ENCODE measurements at regions not wholly inside any gene's neighbourhood (a gene's known extent, or its start where the extent isn't known, plus 50 kb on each side); places are given as distances from the start of the nearest gene placed in this dataset.

DNA sequence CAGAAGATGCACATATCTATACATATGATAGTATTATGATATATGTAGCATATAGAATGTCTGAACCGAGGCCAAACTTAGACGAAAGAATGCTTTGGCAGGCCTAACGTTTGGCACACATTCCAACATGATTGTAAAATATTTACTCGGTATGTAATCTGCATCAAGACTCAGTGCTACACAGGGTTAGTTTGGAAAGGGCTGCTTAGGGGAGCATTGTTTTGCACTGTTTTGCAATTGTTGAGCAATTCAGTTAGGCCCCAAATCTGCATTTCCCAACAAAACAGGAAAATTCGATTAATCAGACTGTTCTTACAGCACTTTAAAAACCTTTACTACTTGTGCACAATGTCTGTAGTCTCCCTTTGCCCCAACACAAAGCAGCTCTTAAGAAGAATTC, 216.0 kb upstream of the NEGR1 start:
- no peaks in the 10 kb centered on the region for H3K79me2 ChIP-seq (ENCODE audit: insufficient read depth, low read length)
- no peaks in the 10 kb centered on the region for H3K36me3 ChIP-seq (ENCODE audit: low read length)
- no peak overlapping the region for H3K4me3 ChIP-seq (ENCODE audit: insufficient read depth, low read length, poor library complexity, severe bottlenecking)
- no peaks in the 10 kb centered on the region for H3K27me3 ChIP-seq (ENCODE audit: low read length)
- no peaks in the 10 kb centered on the region for H3K9me3 ChIP-seq (ENCODE audit: insufficient read depth, low read length)
- H3K9me2 ChIP-seq (replicated peaks; ENCODE audit: insufficient read depth, low read length) = no peaks in the 10 kb centered on the region
- no peak overlapping the region for H3K27ac ChIP-seq (ENCODE audit: low read depth, low read length)
- H2AFZ ChIP-seq (ENCODE audit: low read depth, low read length, severe bottlenecking) = no peak overlapping the region
- TF ChIP-seq EZH2phosphoT487 (conservative IDR thresholded peaks at IDR 0.05; ENCODE audit: low read length) = no peak
- TF ChIP-seq, protein P1, sequence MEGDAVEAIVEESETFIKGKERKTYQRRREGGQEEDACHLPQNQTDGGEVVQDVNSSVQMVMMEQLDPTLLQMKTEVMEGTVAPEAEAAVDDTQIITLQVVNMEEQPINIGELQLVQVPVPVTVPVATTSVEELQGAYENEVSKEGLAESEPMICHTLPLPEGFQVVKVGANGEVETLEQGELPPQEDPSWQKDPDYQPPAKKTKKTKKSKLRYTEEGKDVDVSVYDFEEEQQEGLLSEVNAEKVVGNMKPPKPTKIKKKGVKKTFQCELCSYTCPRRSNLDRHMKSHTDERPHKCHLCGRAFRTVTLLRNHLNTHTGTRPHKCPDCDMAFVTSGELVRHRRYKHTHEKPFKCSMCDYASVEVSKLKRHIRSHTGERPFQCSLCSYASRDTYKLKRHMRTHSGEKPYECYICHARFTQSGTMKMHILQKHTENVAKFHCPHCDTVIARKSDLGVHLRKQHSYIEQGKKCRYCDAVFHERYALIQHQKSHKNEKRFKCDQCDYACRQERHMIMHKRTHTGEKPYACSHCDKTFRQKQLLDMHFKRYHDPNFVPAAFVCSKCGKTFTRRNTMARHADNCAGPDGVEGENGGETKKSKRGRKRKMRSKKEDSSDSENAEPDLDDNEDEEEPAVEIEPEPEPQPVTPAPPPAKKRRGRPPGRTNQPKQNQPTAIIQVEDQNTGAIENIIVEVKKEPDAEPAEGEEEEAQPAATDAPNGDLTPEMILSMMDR (IDR thresholded peaks at IDR 0.05; ENCODE audit: insufficient read depth, low read length, poor library complexity, severe bottlenecking) = no peak
- H3F3A ChIP-seq (ENCODE audit: insufficient read depth) = no peaks in the 10 kb centered on the region
- no peak overlapping the region for H3K4me2 ChIP-seq (ENCODE audit: low read depth, low read length, poor library complexity, severe bottlenecking)
- no peak overlapping the region for H3K9ac ChIP-seq (ENCODE audit: low read length)
- no peaks in the 10 kb centered on the region for H4K20me1 ChIP-seq (ENCODE audit: low read depth, low read length)

GRCh38 chr1:72489801-72490200, 207.5 kb upstream of the NEGR1 start:
- Histone ChIP-seq H3K27ac (ENCODE audit: low read depth, low read length) (no peak overlapping the region), H4K20me1 (ENCODE audit: low read depth, low read length) (no peaks in the 10 kb centered on the region)

GRCh38 chr1:72485801-72486200, 203.5 kb upstream of the NEGR1 start:
- TF ChIP-seq, protein P1 (IDR thresholded peaks at IDR 0.05; ENCODE audit: insufficient read depth, low read length, poor library complexity, severe bottlenecking) = no peak
- no peak for TF ChIP-seq EZH2phosphoT487 (conservative IDR thresholded peaks at IDR 0.05; ENCODE audit: low read length)
- H3K36me3 ChIP-seq (ENCODE audit: low read length) = no peaks in the 10 kb centered on the region
- no peaks in the 10 kb centered on the region for H3K9me3 ChIP-seq (ENCODE audit: insufficient read depth, low read length)
- H3K4me2 ChIP-seq (ENCODE audit: low read depth, low read length, poor library complexity, severe bottlenecking) = no peak overlapping the region
- H4K20me1 ChIP-seq (ENCODE audit: low read depth, low read length) = no peaks in the 10 kb centered on the region
- no peak overlapping the region for H2AFZ ChIP-seq (ENCODE audit: low read depth, low read length, severe bottlenecking)
- H3K27ac ChIP-seq (ENCODE audit: low read depth, low read length) = no peak overlapping the region
- no peaks in the 10 kb centered on the region for H3K79me2 ChIP-seq (ENCODE audit: insufficient read depth, low read length)
- no peaks in the 10 kb centered on the region for H3K27me3 ChIP-seq (ENCODE audit: low read length)
- H3K9me2 ChIP-seq (replicated peaks; ENCODE audit: insufficient read depth, low read length) = no peaks in the 10 kb centered on the region
- no peak overlapping the region for H3K9ac ChIP-seq (ENCODE audit: low read length)
- H3F3A ChIP-seq (ENCODE audit: insufficient read depth) = no peaks in the 10 kb centered on the region
- H3K4me3 ChIP-seq (ENCODE audit: insufficient read depth, low read length, poor library complexity, severe bottlenecking) = no peak overlapping the region

More at GRCh38 chr1:72489801-72490200, 207.5 kb upstream of the NEGR1 start:
- TF ChIP-seq, protein P1 (IDR thresholded peaks at IDR 0.05; ENCODE audit: insufficient read depth, low read length, poor library complexity, severe bottlenecking) = no peak
- TF ChIP-seq EZH2phosphoT487 (conservative IDR thresholded peaks at IDR 0.05; ENCODE audit: low read length) = no peak
- no peaks in the 10 kb centered on the region for H3K36me3 ChIP-seq (ENCODE audit: low read length)
- H3K9me2 ChIP-seq (replicated peaks; ENCODE audit: insufficient read depth, low read length) = no peaks in the 10 kb centered on the region
- no peaks in the 10 kb centered on the region for H3K79me2 ChIP-seq (ENCODE audit: insufficient read depth, low read length)
- no peak overlapping the region for H2AFZ ChIP-seq (ENCODE audit: low read depth, low read length, severe bottlenecking)
- H3K27me3 ChIP-seq (ENCODE audit: low read length) = no peaks in the 10 kb centered on the region
- H3F3A ChIP-seq (ENCODE audit: insufficient read depth) = no peaks in the 10 kb centered on the region
- no peak overlapping the region for H3K9ac ChIP-seq (ENCODE audit: low read length)
- H3K9me3 ChIP-seq (ENCODE audit: insufficient read depth, low read length) = no peaks in the 10 kb centered on the region
- no peak overlapping the region for H3K4me2 ChIP-seq (ENCODE audit: low read depth, low read length, poor library complexity, severe bottlenecking)
- no peak overlapping the region for H3K4me3 ChIP-seq (ENCODE audit: insufficient read depth, low read length, poor library complexity, severe bottlenecking)
